ENCODE measurements at regions not wholly inside any gene's neighbourhood (a gene's known extent, or its start where the extent isn't known, plus 50 kb on each side); places are given as distances from the start of the nearest gene placed in this dataset.

- DNase-seq (ENCODE audit: low read depth), result peak; percentile 28
These were observed 186.5 kb downstream of the KCNA5 start for GRCh38 chr12:5230156-5230555.

GRCh38 chr12:5230861-5231260, 187.2 kb downstream of the KCNA5 start:
- no peak for DNase-seq (ENCODE audit: low read depth)

GRCh38 chr12:5232291-5232690, 188.6 kb downstream of the KCNA5 start:
- no peak for DNase-seq (ENCODE audit: low read depth)

GRCh38 chr12:5232826-5233500, 189.3 kb downstream of the KCNA5 start:
- no peak for DNase-seq (ENCODE audit: low read depth)

- no peak for DNase-seq (ENCODE audit: low read depth)
These were observed 192.5 kb downstream of the KCNA5 start for GRCh38 chr12:5236022-5236640.

GRCh38 chr12:5242440-5242839, 189.5 kb upstream of the NTF3 start:
- DNase-seq (ENCODE audit: low read depth), result no peak

GRCh38 chr12:5243014-5243413, 188.9 kb upstream of the NTF3 start:
- no peak for DNase-seq (ENCODE audit: low read depth)

GRCh38 chr12:5244513-5244972, 187.4 kb upstream of the NTF3 start:
- DNase-seq (ENCODE audit: low read depth), result no peak

- DNase-seq (ENCODE audit: low read depth), result no peak
These were observed 185.7 kb upstream of the NTF3 start for GRCh38 chr12:5246196-5246595.

GRCh38 chr12:5247144-5247543, 184.8 kb upstream of the NTF3 start:
- no peak for DNase-seq (ENCODE audit: low read depth)

- no peak for DNase-seq (ENCODE audit: low read depth)
These were observed 183.7 kb upstream of the NTF3 start for GRCh38 chr12:5248230-5248629.

- DNase-seq (ENCODE audit: low read depth), result no peak
These were observed 182.8 kb upstream of the NTF3 start for GRCh38 chr12:5248999-5249526.

GRCh38 chr12:5251092-5251491, 180.8 kb upstream of the NTF3 start:
- no peak for DNase-seq (ENCODE audit: low read depth)

- DNase-seq (ENCODE audit: low read depth), result no peak
These were observed 180.1 kb upstream of the NTF3 start for GRCh38 chr12:5251786-5252185.

- no peak for DNase-seq (ENCODE audit: low read depth)
These were observed 177.2 kb upstream of the NTF3 start for GRCh38 chr12:5254703-5255102.

- no peak for DNase-seq (ENCODE audit: low read depth)
These were observed 174.0 kb upstream of the NTF3 start for GRCh38 chr12:5257763-5258495.

GRCh38 chr12:5258498-5258897, 173.4 kb upstream of the NTF3 start:
- peak; percentile 71 for DNase-seq (ENCODE audit: low read depth)

- DNase-seq (ENCODE audit: low read depth), result no peak
These were observed 173.0 kb upstream of the NTF3 start for GRCh38 chr12:5258926-5259325.

GRCh38 chr12:5259523-5259922, 172.4 kb upstream of the NTF3 start:
- DNase-seq (ENCODE audit: low read depth), result peak; percentile 23

GRCh38 chr12:5260086-5260485, 171.8 kb upstream of the NTF3 start:
- no peak for DNase-seq (ENCODE audit: low read depth)

- DNase-seq (ENCODE audit: low read depth), result no peak
These were observed 171.3 kb upstream of the NTF3 start for GRCh38 chr12:5260591-5261086.

- no peak for DNase-seq (ENCODE audit: low read depth)
These were observed 169.5 kb upstream of the NTF3 start for GRCh38 chr12:5262450-5262849.

- no peak for DNase-seq (ENCODE audit: low read depth)
These were observed 169.0 kb upstream of the NTF3 start for GRCh38 chr12:5262885-5263284.

All from ELR (cell line).